Uterus (tissue), 3 donors: ENCODE measurements at regions not wholly inside any gene's neighbourhood (a gene's known extent, or its start where the extent isn't known, plus 50 kb on each side); places are given as distances from the start of the nearest gene placed in this dataset.
"Not testable (repeated sequence)": the region's sequence is repeated elsewhere in the genome, so short reads cannot be mapped to it uniquely, and the experiment has no call there.

Source experiments
- DNase-seq, 2 donors: peaks; one replicate each; pipeline ENCODE4 v3.0.0-alpha.2; 2019 to 2020
- H3K27ac ChIP-seq, 2 donors: fragments of 200-600 bp; sonication (generic); 1 replicate in 1 of 2; 2 replicates in 1 of 2; pipeline ENCODE4 v1.5.1; 2016 to 2018
- H3K27me3 ChIP-seq, 2 donors: fragments of 200-600 bp; sonication (generic); one replicate each; pipeline ENCODE4 v1.5.1; 2018 to 2019; ENCODE audit warnings: control low read depth in 1 of 2
- H3K36me3 ChIP-seq, 2 donors: fragments of 200-600 bp; sonication (generic); one replicate each; pipeline ENCODE4 v1.5.1; 2019; ENCODE audit warnings: control low read depth in 1 of 2
- H3K4me1 ChIP-seq, 2 donors: fragments of 200-600 bp; sonication (generic); one replicate each; pipeline ENCODE4 v1.5.1; 2018 to 2019; ENCODE audit warnings: control low read depth in 1 of 2
- H3K4me3 ChIP-seq, 2 donors: fragments of 200-600 bp; sonication (generic); 1 replicate in 1 of 2; 2 replicates in 1 of 2; pipeline ENCODE4 v1.5.1; 2018 to 2019; ENCODE audit warnings: mild to moderate bottlenecking in 1 of 2
- H3K9me3 ChIP-seq, 2 donors: fragments of 200-600 bp; sonication (generic); one replicate each; pipeline ENCODE4 v1.5.1; 2019; ENCODE audit warnings: control low read depth in 1 of 2
- CTCF ChIP-seq, 4 experiments: fragments of 200-600 bp in 2 of 4; fragments of 450-650 bp in 2 of 4; sonication (generic) in 2 of 4; IDR thresholded peaks; one replicate each; pipeline ENCODE4 v1.5.1; 2016 to 2019; ENCODE audit warnings: antibody characterized with exemption in 4 of 4, mild to moderate bottlenecking in 2 of 4, moderate library complexity in 1 of 4
- POLR2A ChIP-seq, 2 donors: fragments of 450-650 bp; IDR thresholded peaks; one replicate each; pipeline ENCODE4 v1.6.1; 2016; ENCODE audit warnings: antibody characterized with exemption in 2 of 2, mild to moderate bottlenecking in 1 of 2, moderate library complexity in 1 of 2
- intact Hi-C: fragments of 100-400 bp; cut with DNase I; formaldehyde crosslinking; loops from one replicate; pipeline ENCODE4 v1.15.1; 2023; ENCODE audit warnings: low total_unique reads
- donor health status: DM: yes; HTN: yes; CAD: no.

GRCh38 chr11:49384371-49384770, 176.0 kb upstream of the FOLH1 start:
- H3K4me1 ChIP-seq, H3K36me3 ChIP-seq, H3K9me3 ChIP-seq, intact Hi-C loops, H3K4me3 ChIP-seq, H3K27ac ChIP-seq, DNase-seq, H3K27me3 ChIP-seq: not testable (repeated sequence)

- no peaks in the 10 kb centered on the region for H3K9me3 ChIP-seq
- no peak overlapping the region for H3K27ac ChIP-seq
- no peak for TF ChIP-seq POLR2A (IDR thresholded peaks at IDR 0.05)
- TF ChIP-seq CTCF (IDR thresholded peaks at IDR 0.05) = no peak
- H3K36me3 ChIP-seq = no peaks in the 10 kb centered on the region
- no peak overlapping the region for H3K4me3 ChIP-seq
- intact Hi-C loops = no loop called here
- no peaks in the 10 kb centered on the region for H3K4me1 ChIP-seq
- no peaks in the 10 kb centered on the region for H3K27me3 ChIP-seq
- DNase-seq = no peak
These were observed 169.6 kb upstream of the FOLH1 start for GRCh38 chr11:49377978-49378377.

- H3K4me1 ChIP-seq, intact Hi-C loops, H3K36me3 ChIP-seq, H3K27me3 ChIP-seq, DNase-seq, H3K27ac ChIP-seq, H3K9me3 ChIP-seq, H3K4me3 ChIP-seq: not testable (repeated sequence)
These were observed 165.5 kb upstream of the FOLH1 start for GRCh38 chr11:49373866-49374265.

GRCh38 chr11:49373385-49373784, 165.0 kb upstream of the FOLH1 start:
- intact Hi-C loops, DNase-seq, H3K27ac ChIP-seq, H3K9me3 ChIP-seq, H3K4me1 ChIP-seq, H3K27me3 ChIP-seq, H3K36me3 ChIP-seq, H3K4me3 ChIP-seq: not testable (repeated sequence)

DNA sequence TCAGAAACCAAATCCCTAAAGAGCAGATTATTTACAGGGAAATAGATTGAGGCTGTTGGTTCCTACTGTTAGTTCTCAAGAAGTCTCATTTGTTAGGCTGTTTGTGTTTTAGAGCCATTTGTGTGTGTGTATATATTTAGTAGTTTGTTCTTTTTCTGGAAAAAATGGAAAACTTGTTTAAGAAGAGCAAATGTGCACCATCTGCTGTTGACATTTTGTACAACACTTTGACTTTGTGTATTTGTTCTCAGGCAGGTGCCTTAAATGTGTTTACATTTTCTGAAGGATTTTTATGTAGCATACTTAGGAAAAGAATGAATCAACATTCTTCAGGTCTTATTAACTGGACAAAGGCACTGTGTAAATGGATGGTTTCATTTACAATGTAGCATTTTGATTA, 163.7 kb upstream of the FOLH1 start:
- TF ChIP-seq CTCF (IDR thresholded peaks at IDR 0.05) = peak in 1 of 4 experiments; percentile 6
- H3K4me3 ChIP-seq, intact Hi-C loops, H3K27ac ChIP-seq, H3K36me3 ChIP-seq, H3K27me3 ChIP-seq, DNase-seq, H3K9me3 ChIP-seq, H3K4me1 ChIP-seq: not testable (repeated sequence)

GRCh38 chr11:49368556-49368955, 160.2 kb upstream of the FOLH1 start:
- H3K9me3 ChIP-seq, H3K27me3 ChIP-seq, H3K36me3 ChIP-seq, H3K4me1 ChIP-seq, H3K4me3 ChIP-seq, intact Hi-C loops, DNase-seq, H3K27ac ChIP-seq: not testable (repeated sequence)

GRCh38 chr11:49365375-49365774, 157.0 kb upstream of the FOLH1 start:
- H3K27ac ChIP-seq = not testable (repeated sequence)

GRCh38 chr11:49362994-49363393, 154.6 kb upstream of the FOLH1 start:
- H3K27me3 ChIP-seq, H3K36me3 ChIP-seq, intact Hi-C loops, H3K9me3 ChIP-seq, H3K4me1 ChIP-seq, H3K27ac ChIP-seq, H3K4me3 ChIP-seq: not testable (repeated sequence)
- DNase-seq = peak in 1 of 2 donors; percentile 27

More at GRCh38 chr11:49365375-49365774, 157.0 kb upstream of the FOLH1 start:
- H3K27me3 ChIP-seq, DNase-seq, H3K4me3 ChIP-seq, intact Hi-C loops, H3K9me3 ChIP-seq, H3K4me1 ChIP-seq, H3K36me3 ChIP-seq: not testable (repeated sequence)

DNA sequence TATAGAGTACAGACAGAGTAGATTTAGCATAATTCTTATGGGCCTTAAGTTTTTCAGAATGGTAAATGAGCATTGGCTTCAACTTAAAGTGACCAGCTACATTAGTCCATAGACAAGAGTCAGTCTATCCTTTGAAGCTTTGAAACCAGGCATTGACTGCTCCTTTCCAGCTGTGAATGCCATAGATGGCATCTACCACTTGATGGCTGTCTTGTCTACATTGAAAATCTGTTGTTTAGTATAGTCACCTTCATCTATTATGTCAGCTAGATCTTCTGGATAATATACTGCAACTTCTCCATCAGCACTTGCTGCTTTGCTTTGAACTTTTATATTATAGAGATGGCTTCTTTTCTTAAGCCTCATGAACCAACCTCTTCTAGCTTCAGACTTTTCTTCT, 146.1 kb upstream of the FOLH1 start:
- H3K27me3 ChIP-seq, H3K9me3 ChIP-seq, intact Hi-C loops, H3K36me3 ChIP-seq, H3K27ac ChIP-seq, H3K4me1 ChIP-seq, H3K4me3 ChIP-seq, DNase-seq: not testable (repeated sequence)

DNA sequence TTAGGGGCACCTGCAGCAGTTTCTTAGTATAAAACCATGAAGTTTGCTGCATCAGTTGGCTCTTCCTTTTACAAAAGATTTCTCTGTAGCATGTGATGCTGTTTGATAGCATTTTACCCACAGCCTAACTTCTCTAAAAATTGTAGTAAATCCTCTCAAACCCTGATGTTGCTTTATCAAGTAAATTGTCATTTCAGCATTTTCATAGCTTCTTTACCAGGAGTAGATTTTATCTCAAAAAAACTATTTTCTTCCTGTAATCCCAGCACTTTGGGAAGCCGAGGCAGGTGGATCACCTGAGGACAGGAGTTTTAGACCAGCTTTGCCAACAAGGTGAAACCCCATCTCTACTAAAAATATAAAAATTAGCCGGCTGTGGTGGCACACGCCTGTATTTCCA, 144.5 kb upstream of the FOLH1 start:
- H3K27ac ChIP-seq, intact Hi-C loops, H3K27me3 ChIP-seq: not testable (repeated sequence)

GRCh38 chr11:49346627-49347026, 138.2 kb upstream of the FOLH1 start:
- H3K27me3 ChIP-seq, H3K9me3 ChIP-seq, H3K36me3 ChIP-seq, DNase-seq, intact Hi-C loops, H3K27ac ChIP-seq, H3K4me3 ChIP-seq, H3K4me1 ChIP-seq: not testable (repeated sequence)

More for the DNA sequence above, 144.5 kb upstream of the FOLH1 start:
- H3K4me3 ChIP-seq, DNase-seq, H3K9me3 ChIP-seq, H3K36me3 ChIP-seq, H3K4me1 ChIP-seq: not testable (repeated sequence)

- H3K27me3 ChIP-seq, H3K4me1 ChIP-seq, H3K9me3 ChIP-seq, DNase-seq, H3K27ac ChIP-seq, H3K4me3 ChIP-seq, intact Hi-C loops, H3K36me3 ChIP-seq: not testable (repeated sequence)
These were observed 120.2 kb upstream of the FOLH1 start for GRCh38 chr11:49328485-49329186.
